IPS DF 4.7 (cell line): ENCODE measurements at regions not wholly inside any gene's neighbourhood (a gene's known extent, or its start where the extent isn't known, plus 50 kb on each side); places are given as distances from the start of the nearest gene placed in this dataset.

Experiments
- DNase-seq: peaks from one replicate; pipeline ENCODE4 v3.0.0-alpha.2; 2013; ENCODE audit warnings: low spot score; ENCODE audit errors: extremely low read depth

DNA sequence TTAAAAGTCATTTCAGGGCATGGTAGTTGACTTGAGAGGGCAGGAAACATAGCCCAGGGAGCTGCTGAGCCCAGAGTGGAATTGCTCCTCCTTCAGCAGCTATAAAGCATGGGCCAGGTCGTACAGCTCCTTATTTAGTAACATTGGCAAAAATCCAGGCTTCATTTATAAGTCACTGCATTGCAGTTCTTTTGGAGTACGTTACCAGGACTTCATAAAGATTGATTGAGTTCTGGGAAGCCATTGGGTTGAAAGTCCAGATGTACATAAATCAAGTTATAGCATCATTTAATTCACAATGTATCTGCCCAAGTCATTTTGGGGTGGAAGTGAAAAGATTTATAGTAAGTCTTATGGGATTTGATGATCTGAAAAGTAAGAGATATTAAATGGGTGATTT, 53.0 kb upstream of the ANKEF1 start:
- no peak for DNase-seq

DNA sequence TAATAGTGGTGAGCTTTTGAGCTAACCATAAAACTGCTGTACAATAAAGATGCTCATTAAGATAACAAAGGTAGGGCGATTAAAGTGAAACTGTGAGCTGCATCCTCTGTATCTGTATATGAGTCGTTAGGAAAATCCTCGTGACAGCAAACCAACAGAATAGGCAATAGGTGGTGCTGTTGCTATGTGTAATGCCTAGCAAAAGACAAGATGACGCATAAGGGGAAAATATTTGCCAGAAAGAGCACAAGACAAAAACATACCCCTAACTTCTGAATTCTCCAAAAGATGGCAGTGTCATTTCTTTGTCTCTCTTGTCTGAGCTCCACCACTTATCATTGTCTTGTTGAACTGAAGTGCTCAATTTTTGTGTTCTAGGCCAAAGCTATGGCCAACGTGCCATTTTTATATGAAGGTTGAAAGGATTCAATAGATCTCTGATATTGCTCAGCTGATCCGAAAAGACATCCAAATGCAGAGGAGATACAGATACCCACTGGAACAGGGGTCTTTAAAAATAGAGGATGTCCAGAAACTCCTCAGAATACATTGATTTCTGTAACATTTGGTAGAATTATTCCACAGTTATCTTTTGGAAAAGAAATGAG, 56.3 kb upstream of the ANKEF1 start:
- no peak for DNase-seq

GRCh38 chr20:9977629-9978028, 57.2 kb upstream of the ANKEF1 start:
- no peak for DNase-seq

GRCh38 chr20:9974324-9974723, 60.5 kb upstream of the ANKEF1 start:
- DNase-seq, result no peak

- no peak for DNase-seq
These were observed 63.0 kb upstream of the ANKEF1 start for GRCh38 chr20:9971746-9972145.

- no peak for DNase-seq
These were observed 65.2 kb upstream of the ANKEF1 start for GRCh38 chr20:9969626-9970025.

DNA sequence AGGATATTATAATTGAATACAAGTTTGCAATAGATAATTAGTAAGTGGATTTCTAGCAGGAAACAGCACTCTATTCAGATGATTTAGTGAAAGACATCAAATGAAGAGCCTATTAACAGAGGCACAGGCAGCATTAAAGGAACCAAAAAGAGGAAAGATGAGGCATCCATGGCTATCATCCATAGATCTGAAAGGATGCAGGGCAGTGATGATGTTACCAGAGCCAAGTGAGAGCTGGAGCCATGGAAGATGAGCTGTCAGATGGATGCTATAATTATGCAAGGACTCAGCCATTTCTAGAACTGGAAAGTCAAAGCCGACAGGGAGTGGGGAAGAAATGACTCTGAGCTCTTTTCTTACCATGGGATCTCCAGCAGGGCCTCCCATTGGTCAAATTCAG, 66.8 kb upstream of the ANKEF1 start:
- DNase-seq, result no peak

DNA sequence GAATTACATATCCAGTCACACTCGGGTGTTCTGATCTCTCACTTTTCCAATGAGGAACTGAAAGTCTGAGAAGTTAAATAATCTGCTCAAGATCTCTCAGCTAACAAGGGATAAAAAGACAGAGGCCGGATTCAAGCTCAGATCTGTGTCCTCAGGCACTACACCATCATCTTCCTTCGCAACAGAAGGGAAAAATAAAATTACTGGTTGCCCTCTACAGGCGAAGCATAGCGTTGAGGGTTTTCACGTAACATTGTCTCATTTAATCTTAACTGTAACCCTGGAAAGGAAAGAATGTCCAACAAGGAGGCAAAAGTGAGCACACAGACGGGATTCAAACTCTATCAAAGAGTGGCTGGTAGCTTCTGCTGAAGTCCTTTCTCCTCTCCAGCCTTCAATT, 67.8 kb upstream of the ANKEF1 start:
- DNase-seq, result no peak

GRCh38 chr20:9963029-9963428, 71.8 kb upstream of the ANKEF1 start:
- DNase-seq, result no peak

DNA sequence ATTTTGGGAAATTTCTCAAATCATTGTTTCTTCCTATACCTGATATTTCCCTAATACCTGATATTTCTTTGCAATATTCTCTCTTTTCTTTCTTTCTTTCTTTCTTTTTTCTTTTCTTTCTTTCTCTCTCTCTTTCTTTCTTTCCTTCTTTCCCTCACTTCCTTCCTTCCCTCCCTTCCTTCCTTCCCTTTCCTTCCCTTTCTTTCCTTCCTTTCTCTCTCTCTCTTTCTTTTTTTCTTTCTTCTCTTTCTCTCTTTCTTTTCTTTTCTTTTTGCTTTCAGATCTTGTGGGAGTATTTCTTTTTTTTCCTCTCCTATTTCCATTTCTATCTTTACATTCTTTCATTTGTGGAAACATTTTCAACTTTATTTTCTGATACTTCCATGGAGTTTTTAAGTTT, 76.1 kb upstream of the ANKEF1 start:
- no peak for DNase-seq

GRCh38 chr20:9955646-9956045, 79.1 kb upstream of the ANKEF1 start:
- DNase-seq, result no peak

GRCh38 chr20:9949563-9949962, 85.2 kb upstream of the ANKEF1 start:
- DNase-seq, result no peak

GRCh38 chr20:9945408-9945807, 89.4 kb upstream of the ANKEF1 start:
- no peak for DNase-seq

DNA sequence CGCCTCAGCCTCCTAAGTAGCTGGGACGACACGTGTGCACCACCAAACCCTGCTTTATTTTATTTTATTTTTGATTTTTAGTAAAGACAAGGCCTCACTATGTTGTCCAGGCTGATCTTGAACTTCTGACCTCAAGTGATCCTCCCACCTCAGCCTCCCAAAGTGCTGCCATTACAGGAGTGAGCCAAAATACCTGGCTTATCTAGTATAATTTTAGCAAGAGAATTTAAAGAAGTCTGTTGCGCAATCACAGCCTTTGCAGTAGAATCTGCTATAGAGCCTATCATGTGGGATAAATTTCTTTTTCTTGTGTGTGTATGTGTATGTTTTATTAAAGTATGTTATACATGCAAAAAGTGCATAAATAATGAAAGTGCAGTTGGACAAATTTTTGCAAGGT, 92.1 kb upstream of the ANKEF1 start:
- no peak for DNase-seq

- DNase-seq, result no peak
These were observed 94.5 kb upstream of the ANKEF1 start for GRCh38 chr20:9940329-9940728.

DNA sequence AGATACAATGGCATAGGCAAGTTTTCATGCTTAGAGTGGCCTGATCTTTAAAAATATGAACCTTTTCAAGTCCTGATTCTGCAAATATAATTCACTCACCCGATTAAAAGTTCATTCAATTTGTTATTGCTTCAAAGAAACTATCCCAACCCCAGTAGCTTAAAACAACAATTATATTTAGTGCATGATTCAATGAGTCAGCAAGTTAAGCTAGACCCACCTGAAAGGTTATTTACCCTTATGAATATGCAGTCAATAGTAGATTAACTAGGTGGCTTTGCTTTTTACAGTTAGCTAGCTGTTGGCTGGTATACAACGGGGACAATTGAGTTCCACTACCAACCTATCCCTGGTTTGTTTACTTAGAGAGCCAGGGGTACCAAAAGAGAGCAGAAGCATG, 95.6 kb upstream of the ANKEF1 start:
- DNase-seq, result no peak

DNA sequence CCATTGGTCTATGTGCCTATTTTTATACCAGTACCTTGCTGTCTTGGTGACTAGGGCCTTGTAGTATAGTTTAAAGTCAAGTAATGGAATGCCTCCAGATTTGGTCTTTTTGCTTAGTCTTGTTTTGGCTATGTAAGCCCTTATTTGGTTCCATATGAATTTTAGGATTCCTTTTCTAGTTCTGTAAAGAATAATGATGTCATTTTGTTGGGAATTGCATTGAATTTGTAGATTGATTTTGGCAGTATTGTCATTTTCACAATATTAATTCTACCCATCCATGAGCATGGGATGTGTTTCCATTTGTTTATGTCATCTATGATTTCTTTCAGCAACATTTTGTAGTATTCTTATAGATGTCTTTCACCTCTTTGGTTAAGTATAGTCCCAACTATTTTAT, 96.4 kb upstream of the PAK5 start:
- DNase-seq, result no peak

- DNase-seq, result no peak
These were observed 91.3 kb upstream of the PAK5 start for GRCh38 chr20:9930142-9930541.

GRCh38 chr20:9928955-9929354, 90.1 kb upstream of the PAK5 start:
- DNase-seq, result no peak

- no peak for DNase-seq
These were observed 89.4 kb upstream of the PAK5 start for GRCh38 chr20:9928281-9928737.

DNA sequence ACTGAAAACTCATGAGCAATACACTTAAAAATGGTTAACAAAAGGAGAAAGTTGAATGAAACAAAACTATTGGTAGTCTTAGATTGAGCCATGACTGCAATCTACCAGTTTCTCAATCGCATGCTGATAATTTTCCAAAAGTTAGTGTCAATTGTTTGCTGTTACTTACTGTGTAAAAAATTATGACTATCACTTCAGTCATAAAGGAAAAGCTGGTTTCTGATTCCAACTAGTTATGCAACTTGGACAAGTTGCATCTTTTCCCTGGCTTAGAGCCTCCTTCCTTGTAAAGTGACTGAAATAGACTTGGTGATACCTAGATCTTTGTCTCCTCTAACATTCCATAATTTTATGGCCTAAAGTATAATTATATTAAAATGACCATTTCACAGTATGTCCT, 88.3 kb upstream of the PAK5 start:
- DNase-seq, result no peak

GRCh38 chr20:9926476-9926875, 87.6 kb upstream of the PAK5 start:
- no peak for DNase-seq

DNA sequence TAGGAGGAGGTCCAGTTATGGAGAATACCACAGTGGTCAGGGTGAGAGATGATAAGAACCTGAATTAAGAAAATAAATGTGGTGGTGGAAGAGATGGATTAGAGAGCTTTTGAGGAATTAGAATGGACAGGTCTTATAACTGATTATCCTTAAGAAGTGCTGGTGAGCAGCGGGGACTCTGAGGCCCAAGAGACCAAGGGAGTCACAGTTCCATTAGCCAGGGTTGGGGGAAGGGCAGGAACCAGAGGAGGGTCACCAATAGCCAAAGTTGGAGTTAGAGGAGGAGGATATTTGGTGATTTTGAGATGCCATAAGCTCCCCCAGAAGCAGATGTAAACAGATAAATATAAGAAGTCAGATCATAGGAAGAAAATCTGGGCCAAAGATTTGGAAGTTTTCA, 87.1 kb upstream of the PAK5 start:
- no peak for DNase-seq

GRCh38 chr20:9923648-9924047, 84.8 kb upstream of the PAK5 start:
- no peak for DNase-seq
